GM23338 (cell line): ENCODE measurements at regions not wholly inside any gene's neighbourhood (a gene's known extent, or its start where the extent isn't known, plus 50 kb on each side); places are given as distances from the start of the nearest gene placed in this dataset.
A peak's percentile ranks its signal among the peaks of the same experiment; 100 is the strongest.

Experiments
- ATAC-seq: fragments of 200-7000 bp; cut with Tn5 transposase; 3 replicates; pipeline ENCODE4 v1.9.1; 2020
- DNase-seq: peaks from one replicate; pipeline ENCODE4 v3.0.0-alpha.2; 2015; ENCODE audit warnings: low spot score
- H2AFZ ChIP-seq: fragments of 200-600 bp; sonication (generic); 2 replicates; pipeline ENCODE4 v1.8.0; 2016; ENCODE audit warnings: antibody characterized with exemption, mild to moderate bottlenecking, moderate library complexity
- H3F3A ChIP-seq: fragments of 200-600 bp; sonication (generic); replicated peaks from 2 replicates; pipeline ENCODE4 v1.8.0; 2017; ENCODE audit warnings: antibody characterized with exemption, mixed run types, low read depth
- H3K27ac ChIP-seq: fragments of 200-600 bp; sonication (generic); 2 replicates; pipeline ENCODE4 v1.6.1; 2016; ENCODE audit warnings: low read depth
- H3K27me3 ChIP-seq: fragments of 200-600 bp; sonication (generic); 2 replicates; pipeline ENCODE4 v1.8.0; 2016; ENCODE audit warnings: mild to moderate bottlenecking, mixed run types, moderate library complexity; ENCODE audit not compliant: insufficient read depth
- H3K36me3 ChIP-seq: fragments of 200-600 bp; sonication (generic); 2 replicates; pipeline ENCODE4 v1.8.0; 2016; ENCODE audit warnings: mild to moderate bottlenecking; ENCODE audit not compliant: insufficient read depth
- H3K4me1 ChIP-seq: fragments of 200-600 bp; sonication (generic); 2 replicates; pipeline ENCODE4 v1.8.0; 2016; ENCODE audit warnings: mild to moderate bottlenecking, moderate library complexity; ENCODE audit not compliant: insufficient read depth
- H3K4me2 ChIP-seq: fragments of 200-600 bp; sonication (generic); 2 replicates; pipeline ENCODE4 v1.7.1; 2017; ENCODE audit warnings: mixed run types
- H3K4me3 ChIP-seq: fragments of 200-600 bp; sonication (generic); 2 replicates; pipeline ENCODE4 v1.6.1; 2016; ENCODE audit warnings: mixed run types
- H3K79me2 ChIP-seq: fragments of 200-600 bp; sonication (generic); replicated peaks from 2 replicates; pipeline ENCODE4 v1.8.0; 2017; ENCODE audit warnings: mild to moderate bottlenecking; ENCODE audit not compliant: insufficient read depth
- H3K9me2 ChIP-seq: fragments of 200-600 bp; sonication (generic); 2 replicates; pipeline ENCODE4 v1.8.0; 2017; ENCODE audit not compliant: insufficient read depth
- H4K20me1 ChIP-seq: fragments of 200-600 bp; sonication (generic); replicated peaks from 2 replicates; pipeline ENCODE4 v1.8.0; 2017; ENCODE audit warnings: mild to moderate bottlenecking; ENCODE audit not compliant: insufficient read depth
- H3K27ac Mint-ChIP-seq: 2 replicates; pipeline ENCODE4 v1.8.0; 2020; ENCODE audit warnings: inconsistent platforms, mild to moderate bottlenecking, moderate library complexity, mixed read lengths
- H3K27me3 Mint-ChIP-seq: 3 replicates; pipeline ENCODE4 v1.8.0; 2022; ENCODE audit warnings: low read depth, mild to moderate bottlenecking, moderate library complexity, mixed read lengths, inconsistent platforms; ENCODE audit not compliant: insufficient read depth, poor library complexity
- H3K36me3 Mint-ChIP-seq: 3 replicates; pipeline ENCODE4 v1.8.0; 2021; ENCODE audit warnings: low read depth, mild to moderate bottlenecking, inconsistent platforms, moderate library complexity, mixed read lengths
- H3K4me1 Mint-ChIP-seq: 3 replicates; pipeline ENCODE4 v1.8.0; 2020; ENCODE audit warnings: mild to moderate bottlenecking, inconsistent platforms, mixed read lengths
- H3K4me3 Mint-ChIP-seq: 3 replicates; pipeline ENCODE4 v1.8.0; 2021; ENCODE audit warnings: moderate library complexity, mild to moderate bottlenecking, inconsistent platforms, mixed read lengths
- H3K9me3 Mint-ChIP-seq: 3 replicates; pipeline ENCODE4 v1.8.0; 2020; ENCODE audit warnings: moderate library complexity, mild to moderate bottlenecking, inconsistent platforms, mixed read lengths
- EZH2 ChIP-seq: fragments of 200-600 bp; sonication (generic); IDR thresholded peaks from one replicate; pipeline ENCODE4 v1.8.0; 2017; ENCODE audit warnings: antibody characterized with exemption, mild to moderate bottlenecking, low read depth; ENCODE audit not compliant: unreplicated experiment
- EZH2phosphoT487 ChIP-seq: fragments of 200-600 bp; sonication (generic); IDR thresholded peaks from one replicate; pipeline ENCODE4 v1.8.1; 2018; ENCODE audit warnings: antibody characterized with exemption; ENCODE audit not compliant: unreplicated experiment
- JUNB ChIP-seq: IDR thresholded peaks from one replicate; pipeline ENCODE4 v1.6.1; 2016; ENCODE audit warnings: antibody characterized with exemption; ENCODE audit not compliant: unreplicated experiment
- NANOG ChIP-seq: IDR thresholded peaks from 2 replicates; pipeline ENCODE4 v1.6.1; 2016; ENCODE audit warnings: antibody characterized with exemption, borderline replicate concordance
- STAT1 ChIP-seq: IDR thresholded peaks from one replicate; pipeline ENCODE4 v1.6.1; 2016; ENCODE audit warnings: antibody characterized with exemption; ENCODE audit not compliant: unreplicated experiment
- ZNF114 ChIP-seq: fragments of 250-450 bp; sonication (Bioruptor Pico); IDR thresholded peaks from 2 replicates; pipeline ENCODE4 v1.5.0; 2020; ENCODE audit warnings: mild to moderate bottlenecking, moderate library complexity
- ZNF331 ChIP-seq: fragments of 250-450 bp; sonication (Bioruptor Pico); IDR thresholded peaks from 2 replicates; pipeline ENCODE4 v1.5.0; 2020; ENCODE audit warnings: low read depth, mild to moderate bottlenecking, moderate library complexity
- TF ChIP-seq, protein P1 (sequence below): fragments of 250-450 bp; sonication (Bioruptor Pico); IDR thresholded peaks from 2 replicates; pipeline ENCODE4 v1.5.0; 2020; ENCODE audit warnings: mild to moderate bottlenecking, moderate library complexity
- TF ChIP-seq, protein P2 (sequence below): IDR thresholded peaks from 2 replicates; pipeline ENCODE4 v1.6.1; 2016; ENCODE audit warnings: antibody characterized with exemption

DNA sequence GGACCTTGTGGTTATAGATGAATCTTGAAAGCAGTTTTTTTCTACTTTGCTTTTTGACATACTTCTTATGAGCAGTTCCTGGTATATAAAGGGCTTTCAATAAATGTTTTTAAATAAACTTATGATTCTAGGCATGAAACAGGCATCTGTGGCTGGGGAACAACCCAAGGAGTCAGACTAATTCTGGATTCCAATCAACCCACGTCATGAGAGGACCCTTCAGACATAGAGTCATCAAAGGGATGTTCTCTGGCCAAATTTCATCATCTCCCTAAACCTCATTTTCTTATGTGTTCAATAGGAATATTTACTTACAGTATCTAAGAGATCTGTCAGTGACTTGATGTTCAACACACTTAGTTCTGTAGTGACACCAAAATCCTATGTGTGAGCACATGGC lies 243.8 kb upstream of the ZNF462 start (continued):
- TF ChIP-seq, protein P1, sequence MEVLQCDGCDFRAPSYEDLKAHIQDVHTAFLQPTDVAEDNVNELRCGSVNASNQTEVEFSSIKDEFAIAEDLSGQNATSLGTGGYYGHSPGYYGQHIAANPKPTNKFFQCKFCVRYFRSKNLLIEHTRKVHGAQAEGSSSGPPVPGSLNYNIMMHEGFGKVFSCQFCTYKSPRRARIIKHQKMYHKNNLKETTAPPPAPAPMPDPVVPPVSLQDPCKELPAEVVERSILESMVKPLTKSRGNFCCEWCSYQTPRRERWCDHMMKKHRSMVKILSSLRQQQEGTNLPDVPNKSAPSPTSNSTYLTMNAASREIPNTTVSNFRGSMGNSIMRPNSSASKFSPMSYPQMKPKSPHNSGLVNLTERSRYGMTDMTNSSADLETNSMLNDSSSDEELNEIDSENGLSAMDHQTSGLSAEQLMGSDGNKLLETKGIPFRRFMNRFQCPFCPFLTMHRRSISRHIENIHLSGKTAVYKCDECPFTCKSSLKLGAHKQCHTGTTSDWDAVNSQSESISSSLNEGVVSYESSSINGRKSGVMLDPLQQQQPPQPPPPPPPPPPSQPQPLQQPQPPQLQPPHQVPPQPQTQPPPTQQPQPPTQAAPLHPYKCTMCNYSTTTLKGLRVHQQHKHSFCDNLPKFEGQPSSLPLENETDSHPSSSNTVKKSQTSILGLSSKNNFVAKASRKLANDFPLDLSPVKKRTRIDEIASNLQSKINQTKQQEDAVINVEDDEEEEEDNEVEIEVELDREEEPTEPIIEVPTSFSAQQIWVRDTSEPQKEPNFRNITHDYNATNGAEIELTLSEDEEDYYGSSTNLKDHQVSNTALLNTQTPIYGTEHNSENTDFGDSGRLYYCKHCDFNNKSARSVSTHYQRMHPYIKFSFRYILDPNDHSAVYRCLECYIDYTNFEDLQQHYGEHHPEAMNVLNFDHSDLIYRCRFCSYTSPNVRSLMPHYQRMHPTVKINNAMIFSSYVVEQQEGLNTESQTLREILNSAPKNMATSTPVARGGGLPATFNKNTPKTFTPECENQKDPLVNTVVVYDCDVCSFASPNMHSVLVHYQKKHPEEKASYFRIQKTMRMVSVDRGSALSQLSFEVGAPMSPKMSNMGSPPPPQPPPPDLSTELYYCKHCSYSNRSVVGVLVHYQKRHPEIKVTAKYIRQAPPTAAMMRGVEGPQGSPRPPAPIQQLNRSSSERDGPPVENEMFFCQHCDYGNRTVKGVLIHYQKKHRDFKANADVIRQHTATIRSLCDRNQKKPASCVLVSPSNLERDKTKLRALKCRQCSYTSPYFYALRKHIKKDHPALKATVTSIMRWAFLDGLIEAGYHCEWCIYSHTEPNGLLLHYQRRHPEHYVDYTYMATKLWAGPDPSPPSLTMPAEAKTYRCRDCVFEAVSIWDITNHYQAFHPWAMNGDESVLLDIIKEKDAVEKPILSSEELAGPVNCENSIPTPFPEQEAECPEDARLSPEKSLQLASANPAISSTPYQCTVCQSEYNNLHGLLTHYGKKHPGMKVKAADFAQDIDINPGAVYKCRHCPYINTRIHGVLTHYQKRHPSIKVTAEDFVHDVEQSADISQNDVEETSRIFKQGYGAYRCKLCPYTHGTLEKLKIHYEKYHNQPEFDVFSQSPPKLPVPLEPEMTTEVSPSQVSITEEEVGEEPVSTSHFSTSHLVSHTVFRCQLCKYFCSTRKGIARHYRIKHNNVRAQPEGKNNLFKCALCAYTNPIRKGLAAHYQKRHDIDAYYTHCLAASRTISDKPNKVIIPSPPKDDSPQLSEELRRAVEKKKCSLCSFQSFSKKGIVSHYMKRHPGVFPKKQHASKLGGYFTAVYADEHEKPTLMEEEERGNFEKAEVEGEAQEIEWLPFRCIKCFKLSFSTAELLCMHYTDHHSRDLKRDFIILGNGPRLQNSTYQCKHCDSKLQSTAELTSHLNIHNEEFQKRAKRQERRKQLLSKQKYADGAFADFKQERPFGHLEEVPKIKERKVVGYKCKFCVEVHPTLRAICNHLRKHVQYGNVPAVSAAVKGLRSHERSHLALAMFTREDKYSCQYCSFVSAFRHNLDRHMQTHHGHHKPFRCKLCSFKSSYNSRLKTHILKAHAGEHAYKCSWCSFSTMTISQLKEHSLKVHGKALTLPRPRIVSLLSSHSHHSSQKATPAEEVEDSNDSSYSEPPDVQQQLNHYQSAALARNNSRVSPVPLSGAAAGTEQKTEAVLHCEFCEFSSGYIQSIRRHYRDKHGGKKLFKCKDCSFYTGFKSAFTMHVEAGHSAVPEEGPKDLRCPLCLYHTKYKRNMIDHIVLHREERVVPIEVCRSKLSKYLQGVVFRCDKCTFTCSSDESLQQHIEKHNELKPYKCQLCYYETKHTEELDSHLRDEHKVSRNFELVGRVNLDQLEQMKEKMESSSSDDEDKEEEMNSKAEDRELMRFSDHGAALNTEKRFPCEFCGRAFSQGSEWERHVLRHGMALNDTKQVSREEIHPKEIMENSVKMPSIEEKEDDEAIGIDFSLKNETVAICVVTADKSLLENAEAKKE: no peak
- TF ChIP-seq EZH2: no peak
- TF ChIP-seq ZNF331 (CRISPR knock-in tag): no peak

DNA sequence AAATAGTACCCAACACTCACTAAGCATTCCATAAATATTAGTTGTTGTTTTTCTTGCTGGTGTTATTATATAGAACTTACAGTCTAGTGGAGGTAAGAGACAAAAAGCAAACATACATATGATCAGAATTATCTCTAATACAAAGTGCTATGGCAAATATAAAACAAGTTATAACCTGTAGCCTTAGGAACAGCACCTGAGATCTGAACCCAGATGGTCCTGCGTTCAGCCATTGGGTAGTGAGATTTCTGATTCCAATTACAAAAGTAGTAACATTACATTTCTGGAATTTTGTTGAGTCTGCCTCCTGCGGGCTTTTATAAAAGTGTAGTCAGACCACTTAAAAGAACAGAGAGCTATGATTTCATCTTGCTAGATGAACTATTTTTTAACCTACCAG lies 242.9 kb upstream of the ZNF462 start:
- Histone ChIP-seq H3K4me2 (no peak overlapping the region), H3K79me2 (no peaks in the 10 kb centered on the region), H3K27ac (no peak overlapping the region), H2AFZ (0 out of 2 replicates have a peak overlapping the region, but pooled peaks have one; percentile 89), H3K4me3 (no peak overlapping the region), H3F3A (no peaks in the 10 kb centered on the region), H3K27me3 (no peaks in the 10 kb centered on the region), H3K36me3 (no peaks in the 10 kb centered on the region), H4K20me1 (no peaks in the 10 kb centered on the region), H3K9me2 (no peaks in the 10 kb centered on the region), H3K4me1 (peaks cover 23% of the 10 kb centered on the region)
- no peaks in the 10 kb centered on the region; the same call in 2 of the 3 replicates for H3K36me3 Mint-ChIP-seq
- H3K4me3 Mint-ChIP-seq: no peak overlapping the region; the same call in 2 of the 3 replicates
- DNase-seq: no peak
- H3K9me3 Mint-ChIP-seq: no peaks in the 10 kb centered on the region; the same call in 2 of the 3 replicates
- no peak for ATAC-seq
- no peaks in the 10 kb centered on the region for H3K27me3 Mint-ChIP-seq
- no peak overlapping the region for H3K27ac Mint-ChIP-seq
- peaks cover 37% of the 10 kb centered on the region for H3K4me1 Mint-ChIP-seq
- TF ChIP-seq STAT1 (no peak), NANOG (no peak), EZH2phosphoT487 (no peak), EZH2 (no peak), JUNB (no peak), ZNF114 (no peak)
- TF ChIP-seq, protein P1: no peak
- TF ChIP-seq, protein P2, sequence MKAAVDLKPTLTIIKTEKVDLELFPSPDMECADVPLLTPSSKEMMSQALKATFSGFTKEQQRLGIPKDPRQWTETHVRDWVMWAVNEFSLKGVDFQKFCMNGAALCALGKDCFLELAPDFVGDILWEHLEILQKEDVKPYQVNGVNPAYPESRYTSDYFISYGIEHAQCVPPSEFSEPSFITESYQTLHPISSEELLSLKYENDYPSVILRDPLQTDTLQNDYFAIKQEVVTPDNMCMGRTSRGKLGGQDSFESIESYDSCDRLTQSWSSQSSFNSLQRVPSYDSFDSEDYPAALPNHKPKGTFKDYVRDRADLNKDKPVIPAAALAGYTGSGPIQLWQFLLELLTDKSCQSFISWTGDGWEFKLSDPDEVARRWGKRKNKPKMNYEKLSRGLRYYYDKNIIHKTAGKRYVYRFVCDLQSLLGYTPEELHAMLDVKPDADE: no peak
